DOHH2 (cell line): ENCODE measurements at regions not wholly inside any gene's neighbourhood (a gene's known extent, or its start where the extent isn't known, plus 50 kb on each side); places are given as distances from the start of the nearest gene placed in this dataset.
"Not testable (repeated sequence)": the region's sequence is repeated elsewhere in the genome, so short reads cannot be mapped to it uniquely, and the experiment has no call there.

Experiments
- CTCF ChIP-seq: fragments of 200-600 bp; sonication (generic); IDR thresholded peaks from one replicate; pipeline ENCODE4 v1.5.1; 2014; ENCODE audit warnings: antibody characterized with exemption, mild to moderate bottlenecking, low read depth, low read length; ENCODE audit not compliant: poor library complexity, severe bottlenecking
- EZH2phosphoT487 ChIP-seq: fragments of 200-600 bp; sonication (generic); IDR thresholded peaks from 2 replicates; pipeline ENCODE4 v1.6.1; 2017; ENCODE audit warnings: borderline replicate concordance, mild to moderate bottlenecking, antibody characterized with exemption, low read length, moderate library complexity, mixed read lengths

- not testable (repeated sequence) for TF ChIP-seq CTCF, EZH2phosphoT487
Measured at GRCh38 chr4:4030509-4030908, 196.2 kb downstream of the OTOP1 start.
